GM18867 (cell line): ENCODE measurements at regions not wholly inside any gene's neighbourhood (a gene's known extent, or its start where the extent isn't known, plus 50 kb on each side); places are given as distances from the start of the nearest gene placed in this dataset.

Experiments
- ATAC-seq: cut with Tn5 transposase; IDR thresholded peaks from one replicate; pipeline ENCODE4 v1.9.1; 2021; ENCODE audit warnings: mild to moderate bottlenecking, moderate library complexity; ENCODE audit not compliant: unreplicated experiment

GRCh38 chr3:99376926-99377325, 261.5 kb upstream of the COL8A1 start:
- ATAC-seq, result no peak

GRCh38 chr3:99373846-99374210, 264.6 kb upstream of the COL8A1 start:
- no peak for ATAC-seq

- ATAC-seq, result no peak
These were observed 265.1 kb upstream of the COL8A1 start for GRCh38 chr3:99373088-99373845.

- no peak for ATAC-seq
These were observed 271.5 kb upstream of the COL8A1 start for GRCh38 chr3:99366663-99367429.

GRCh38 chr3:99365979-99366378, 272.4 kb upstream of the COL8A1 start:
- ATAC-seq, result no peak

GRCh38 chr3:99365396-99365795, 273.0 kb upstream of the COL8A1 start:
- ATAC-seq, result no peak

- no peak for ATAC-seq
These were observed 281.3 kb upstream of the COL8A1 start for GRCh38 chr3:99357131-99357530.

GRCh38 chr3:99356696-99357095, 281.7 kb upstream of the COL8A1 start:
- no peak for ATAC-seq

GRCh38 chr3:99355465-99355864, 282.9 kb upstream of the COL8A1 start:
- ATAC-seq, result no peak

GRCh38 chr3:99352811-99353210, 285.6 kb upstream of the COL8A1 start:
- ATAC-seq, result no peak

GRCh38 chr3:99351122-99351521, 287.3 kb upstream of the COL8A1 start:
- no peak for ATAC-seq

- no peak for ATAC-seq
These were observed 289.9 kb upstream of the COL8A1 start for GRCh38 chr3:99348451-99348850.

- ATAC-seq, result no peak
These were observed 294.2 kb upstream of the COL8A1 start for GRCh38 chr3:99344216-99344615.

- ATAC-seq, result no peak
These were observed 296.0 kb upstream of the COL8A1 start for GRCh38 chr3:99342383-99342782.

GRCh38 chr3:99339222-99339621, 299.2 kb upstream of the COL8A1 start:
- no peak for ATAC-seq

- ATAC-seq, result no peak
These were observed 305.7 kb upstream of the COL8A1 start for GRCh38 chr3:99332718-99333117.

- no peak for ATAC-seq
These were observed 306.1 kb upstream of the COL8A1 start for GRCh38 chr3:99332276-99332675.

- ATAC-seq, result no peak
These were observed 307.4 kb upstream of the COL8A1 start for GRCh38 chr3:99330924-99331532.

GRCh38 chr3:99330281-99330680, 308.1 kb upstream of the COL8A1 start:
- ATAC-seq, result no peak

GRCh38 chr3:99325402-99325801, 313.0 kb upstream of the COL8A1 start:
- no peak for ATAC-seq

- ATAC-seq, result no peak
These were observed 313.7 kb upstream of the COL8A1 start for GRCh38 chr3:99324636-99325203.

- ATAC-seq, result no peak
These were observed 314.5 kb upstream of the COL8A1 start for GRCh38 chr3:99323940-99324339.
